HG03108 (cell line): ENCODE measurements at regions not wholly inside any gene's neighbourhood (a gene's known extent, or its start where the extent isn't known, plus 50 kb on each side); places are given as distances from the start of the nearest gene placed in this dataset.
"Not testable (repeated sequence)": the region's sequence is repeated elsewhere in the genome, so short reads cannot be mapped to it uniquely, and the experiment has no call there.

Experiments used
- ATAC-seq: cut with Tn5 transposase; IDR thresholded peaks from one replicate; pipeline ENCODE4 v1.9.1; 2021; ENCODE audit warnings: moderate library complexity; ENCODE audit not compliant: unreplicated experiment

DNA sequence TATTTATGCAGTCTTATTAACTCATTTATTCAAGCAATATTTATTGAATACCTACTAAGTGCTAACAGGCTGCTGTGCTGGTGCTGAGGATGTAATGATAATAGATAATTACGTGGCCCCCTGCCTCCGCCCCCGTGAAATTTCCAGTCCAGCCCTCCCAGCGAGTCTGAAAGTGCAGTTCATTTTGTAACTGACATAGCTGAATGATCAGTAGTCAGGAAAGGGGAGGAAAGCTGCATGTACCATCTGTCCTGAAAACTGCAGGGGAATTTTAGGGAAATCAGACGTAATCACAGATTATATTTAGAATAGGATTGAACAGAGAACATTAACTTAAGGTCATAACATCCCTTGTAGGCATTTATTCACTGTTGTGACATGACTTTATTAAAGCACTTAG, 736.8 kb downstream of the MCTP2 start:
- no peak for ATAC-seq

- ATAC-seq: no peak
Measured at GRCh38 chr15:94970096-94970495, 738.7 kb downstream of the MCTP2 start.

DNA sequence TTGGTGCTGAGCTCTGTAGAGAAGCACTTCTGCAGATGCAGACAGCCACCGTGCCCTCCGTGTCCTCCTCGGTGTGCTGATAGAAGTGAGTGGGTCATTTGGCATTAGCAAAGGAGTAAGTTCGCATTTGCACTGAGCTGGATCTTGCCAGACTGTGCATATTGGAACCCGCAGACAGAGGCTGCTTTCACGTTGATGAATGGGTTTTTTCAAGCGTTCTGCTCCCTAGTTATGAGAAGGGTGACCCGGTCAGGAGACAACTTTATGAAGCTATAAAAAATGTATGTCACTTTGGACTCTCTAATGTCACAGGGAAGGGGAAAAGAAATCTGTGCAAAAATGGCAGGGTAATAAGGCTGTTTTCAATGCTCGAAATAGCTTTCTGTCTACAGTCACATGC, 739.4 kb downstream of the MCTP2 start:
- no peak for ATAC-seq

GRCh38 chr15:94972314-94972713, 741.0 kb downstream of the MCTP2 start:
- no peak for ATAC-seq

- ATAC-seq: no peak
Measured at GRCh38 chr15:94987085-94987484, 755.7 kb downstream of the MCTP2 start.

DNA sequence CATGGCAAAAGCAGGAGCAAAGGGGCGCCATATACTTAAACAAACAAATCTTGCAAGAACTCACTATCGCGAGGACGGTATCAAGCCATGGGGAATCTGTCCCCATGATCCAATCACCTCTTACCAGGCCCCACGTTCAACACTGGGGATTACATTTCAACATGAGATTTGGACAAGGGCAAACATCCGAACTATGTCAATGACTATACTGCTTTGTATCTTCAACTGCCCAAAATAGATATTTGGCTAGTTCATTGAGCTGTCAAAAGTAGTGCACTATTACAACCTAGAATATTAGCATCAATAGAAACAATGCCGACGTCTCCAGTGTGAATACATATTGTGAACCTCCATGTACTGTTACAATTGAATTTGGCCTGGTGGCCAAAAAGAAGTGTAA, 760.4 kb downstream of the MCTP2 start:
- ATAC-seq: no peak

GRCh38 chr15:95009635-95010034, 778.3 kb downstream of the MCTP2 start:
- no peak for ATAC-seq

- no peak for ATAC-seq
Measured at GRCh38 chr15:95013381-95013780, 782.0 kb downstream of the MCTP2 start.

GRCh38 chr15:95016511-95017229, 785.3 kb downstream of the MCTP2 start:
- no peak for ATAC-seq

DNA sequence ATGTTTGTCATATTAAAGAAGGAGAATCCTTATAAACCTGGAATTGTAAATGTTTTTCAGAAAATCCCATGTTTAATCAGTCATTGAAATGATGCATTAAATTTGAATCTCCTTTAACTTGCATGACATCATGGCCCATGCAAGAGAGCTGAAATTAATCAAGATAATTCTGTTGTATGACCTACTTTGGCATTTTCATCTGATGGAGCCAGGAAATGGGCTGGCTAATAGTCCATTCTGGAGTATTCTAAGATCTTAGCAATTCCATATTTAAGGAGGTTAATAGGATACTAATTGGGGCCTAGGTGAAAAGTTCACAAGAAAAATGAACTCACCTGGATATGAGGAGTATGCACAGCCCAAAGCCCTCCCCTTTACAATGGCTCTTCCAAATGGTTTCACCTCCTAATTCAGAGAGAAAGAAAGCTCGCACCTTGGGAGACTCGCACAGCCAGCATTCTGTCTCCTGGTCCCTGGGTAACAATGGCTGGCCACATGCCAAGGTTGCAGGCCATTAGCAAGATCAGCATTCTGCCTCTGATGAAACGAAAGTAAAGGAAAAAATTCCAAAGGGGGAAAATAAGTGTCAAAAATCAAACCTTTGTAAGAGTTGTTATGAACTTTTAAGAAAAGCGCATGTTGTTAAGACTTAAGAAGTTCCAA, 786.4 kb downstream of the MCTP2 start:
- ATAC-seq: no peak

GRCh38 chr15:95018888-95019545, 787.7 kb downstream of the MCTP2 start:
- no peak for ATAC-seq

GRCh38 chr15:95019907-95020306, 788.5 kb downstream of the MCTP2 start:
- ATAC-seq: no peak

DNA sequence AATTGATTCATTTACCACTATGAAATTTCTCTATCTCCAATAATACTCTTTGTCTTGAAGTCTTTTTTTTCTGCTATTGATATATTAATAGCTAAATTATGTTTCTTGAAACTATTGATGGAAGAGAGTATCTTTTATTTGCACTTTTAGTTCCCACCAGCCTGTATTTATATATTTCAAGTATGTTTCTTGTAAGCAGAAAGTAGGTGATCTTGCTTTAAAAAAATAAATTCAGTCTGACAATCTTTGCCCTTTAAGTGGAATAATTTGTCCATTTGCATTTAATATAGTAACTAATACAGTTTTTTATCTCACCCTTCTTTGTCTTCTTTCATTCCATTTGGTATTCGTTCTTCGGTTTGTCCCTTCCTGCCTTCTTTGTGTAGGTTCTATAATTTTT, 790.5 kb downstream of the MCTP2 start:
- no peak for ATAC-seq

DNA sequence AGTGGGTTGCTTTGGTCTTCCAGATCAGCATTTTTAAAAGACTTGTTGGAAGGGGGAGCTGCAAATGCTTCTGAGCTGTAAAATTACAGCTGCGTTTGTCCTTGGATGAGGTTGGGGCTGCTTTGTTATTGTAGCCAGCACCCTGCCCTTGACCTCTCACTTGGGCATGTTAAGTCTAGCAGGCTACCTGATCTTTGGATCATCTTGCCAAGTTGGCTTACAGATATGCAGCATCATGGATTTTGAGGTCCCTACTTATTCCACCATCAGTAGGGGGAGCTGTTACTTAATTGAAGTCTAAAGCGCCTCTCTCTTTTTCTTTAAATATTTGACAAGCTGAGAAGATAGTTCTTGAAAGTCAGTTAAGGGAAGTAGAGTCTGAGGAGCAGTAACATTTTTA, 793.0 kb downstream of the MCTP2 start:
- no peak for ATAC-seq

DNA sequence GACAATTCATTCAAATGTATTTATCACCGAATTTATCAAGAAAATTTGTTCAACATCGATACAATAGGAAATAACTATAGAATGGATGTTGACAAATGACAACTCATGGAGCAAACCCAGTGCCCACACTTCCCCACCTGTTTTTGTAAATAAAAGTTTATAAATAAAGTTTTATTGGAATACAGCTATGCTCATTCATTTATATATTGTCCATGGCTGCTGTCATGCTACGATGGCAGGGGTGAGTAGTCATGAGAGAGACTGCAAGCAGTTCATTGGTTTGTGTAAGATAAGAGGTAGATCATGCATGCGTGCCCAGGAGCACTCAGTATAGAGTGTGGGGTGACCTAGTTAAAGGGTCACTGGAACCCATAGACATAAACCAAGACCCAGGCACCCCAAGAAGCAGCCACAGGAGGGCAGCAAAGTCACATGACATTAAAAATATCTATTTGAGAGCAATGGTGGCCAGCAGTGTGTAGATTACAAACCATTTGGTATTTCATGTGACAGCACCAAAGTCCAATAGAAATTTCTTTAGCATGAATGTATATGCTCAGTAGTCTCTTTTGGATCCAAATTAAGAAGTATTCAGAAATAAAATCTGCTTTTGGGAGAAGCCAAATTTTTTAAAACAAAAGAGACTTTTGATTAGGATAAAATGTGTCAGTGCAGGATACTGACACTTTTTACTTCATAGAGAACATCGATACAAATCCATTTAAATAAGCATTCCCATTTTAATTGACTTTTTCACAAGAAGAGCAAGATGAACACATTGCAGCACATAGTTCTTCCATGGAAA, 794.8 kb downstream of the MCTP2 start:
- no peak for ATAC-seq

DNA sequence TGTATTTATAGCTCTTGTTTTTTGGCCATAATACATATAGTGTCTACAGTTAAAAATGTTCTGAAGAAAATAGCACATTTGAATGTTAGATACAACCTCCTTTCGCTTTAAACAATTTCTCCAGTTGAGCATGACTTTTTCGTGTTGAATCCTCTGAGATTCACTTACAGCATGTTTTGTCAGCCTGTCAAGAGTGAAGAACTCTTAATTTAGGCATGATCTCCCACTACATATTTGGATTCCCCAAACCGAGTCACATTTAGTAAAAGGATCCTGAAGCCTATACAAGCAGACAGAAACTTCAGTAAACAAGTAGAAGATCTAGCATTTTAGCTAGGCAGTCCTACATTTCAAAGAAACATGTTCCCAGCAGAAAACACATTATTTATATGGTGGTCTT, 796.6 kb downstream of the MCTP2 start:
- ATAC-seq: no peak

DNA sequence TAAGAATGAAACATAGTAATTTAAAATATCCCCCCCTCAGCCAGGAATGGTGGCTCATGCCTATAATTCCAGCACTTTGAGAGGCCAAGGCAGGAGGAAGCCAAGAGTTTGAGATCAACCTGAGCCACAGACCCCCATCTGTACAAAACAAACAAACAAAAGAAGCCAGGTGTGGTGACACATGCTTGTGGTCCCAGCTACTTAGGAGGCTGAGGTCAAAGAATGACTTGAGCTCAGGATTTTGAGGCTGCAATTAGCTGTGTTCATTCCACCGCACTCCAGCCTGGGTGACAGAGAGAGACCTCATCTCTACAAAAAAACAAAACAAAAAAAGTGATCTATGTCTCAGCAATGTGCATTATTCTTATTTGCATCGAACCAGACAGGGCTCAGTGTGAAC, 800.8 kb downstream of the MCTP2 start:
- no peak for ATAC-seq

DNA sequence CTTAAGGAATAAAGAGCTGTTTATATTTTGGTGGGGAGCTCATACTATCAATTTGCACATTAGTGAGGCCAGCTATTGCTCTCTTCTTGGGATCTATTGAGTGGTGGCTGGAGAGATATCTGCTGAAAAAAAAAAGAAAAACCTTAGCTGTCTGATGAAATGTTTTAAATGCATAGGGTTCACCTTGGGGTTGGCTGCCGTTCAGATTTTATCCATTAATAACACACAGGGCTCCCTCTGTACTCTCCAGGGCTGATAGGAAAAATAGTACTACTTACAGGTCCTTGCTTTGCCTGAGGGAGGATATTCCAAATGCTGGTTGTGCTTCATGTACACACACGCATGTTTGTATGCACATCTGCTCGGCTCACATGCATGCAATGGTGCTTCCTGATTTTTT, 803.7 kb downstream of the MCTP2 start:
- no peak for ATAC-seq

DNA sequence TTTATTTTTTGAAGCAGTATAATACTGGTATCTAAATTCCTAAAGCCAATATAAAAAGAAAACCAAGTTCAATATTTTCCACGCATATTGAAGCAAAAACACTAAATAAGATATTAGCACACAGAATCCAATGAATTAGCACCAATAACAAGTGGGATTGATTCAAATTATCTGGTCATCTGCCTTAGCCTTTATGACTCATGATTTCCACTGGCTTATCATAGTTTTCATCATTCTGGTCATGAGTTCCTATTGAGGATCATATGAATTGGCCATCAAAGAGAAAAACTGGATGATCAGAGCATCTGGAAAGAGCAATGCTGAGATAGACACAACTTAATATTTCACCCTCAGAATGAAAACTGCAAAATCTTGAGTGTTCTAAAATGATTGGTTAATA, 809.9 kb downstream of the MCTP2 start:
- no peak for ATAC-seq

GRCh38 chr15:95043236-95043932, 812.0 kb downstream of the MCTP2 start:
- not testable (repeated sequence) for ATAC-seq

DNA sequence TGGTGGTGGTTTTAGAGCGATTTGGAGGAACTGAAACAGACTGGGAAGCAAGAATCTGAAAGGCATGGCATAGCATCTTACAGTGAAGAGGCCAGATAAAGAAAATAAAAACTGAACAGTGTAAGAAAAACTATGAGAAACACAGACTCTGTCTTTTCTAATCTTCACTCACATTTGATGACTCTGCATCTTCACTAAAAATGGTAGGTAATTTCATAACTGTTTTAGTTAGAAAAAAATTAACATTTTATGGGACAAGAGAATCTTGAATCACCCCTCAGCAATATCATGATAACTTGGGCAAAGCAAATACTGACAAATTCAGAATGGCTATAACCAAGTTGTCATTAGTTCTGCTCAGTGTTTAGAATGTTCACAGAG, 812.6 kb downstream of the MCTP2 start:
- ATAC-seq: no peak
